Progenitor cell of endocrine pancreas (in vitro differentiated cells): ENCODE measurements at regions not wholly inside any gene's neighbourhood (a gene's known extent, or its start where the extent isn't known, plus 50 kb on each side); places are given as distances from the start of the nearest gene placed in this dataset.

Experiments used
- DNase-seq: peaks from one replicate; pipeline ENCODE4 v3.0.0; 2021; ENCODE audit warnings: low spot score; ENCODE audit not compliant: unreplicated experiment
- H3K27ac Mint-ChIP-seq: 2 replicates; pipeline ENCODE4 v1.8.0; 2021; ENCODE audit warnings: mild to moderate bottlenecking, moderate library complexity, mixed read lengths
- H3K27me3 Mint-ChIP-seq: 2 replicates; pipeline ENCODE4 v1.8.0; 2021; ENCODE audit warnings: mixed read lengths
- H3K36me3 Mint-ChIP-seq: 2 replicates; pipeline ENCODE4 v1.8.0; 2022; ENCODE audit warnings: mixed read lengths; ENCODE audit not compliant: insufficient read depth
- H3K4me1 Mint-ChIP-seq: 2 replicates; pipeline ENCODE4 v1.8.0; 2021; ENCODE audit warnings: low read depth, mixed read lengths
- H3K4me3 Mint-ChIP-seq: 2 replicates; pipeline ENCODE4 v1.8.0; 2021; ENCODE audit warnings: low read depth, mild to moderate bottlenecking, moderate library complexity, mixed read lengths
- H3K9me3 Mint-ChIP-seq: 2 replicates; pipeline ENCODE4 v1.8.0; 2021; ENCODE audit warnings: low read depth, mixed read lengths
- TF ChIP-seq, protein P1 (sequence below): fragments of 200-600 bp; sonication (generic); IDR thresholded peaks from one replicate; pipeline ENCODE4 v1.5.0; 2021; ENCODE audit warnings: antibody characterized with exemption, mild to moderate bottlenecking; ENCODE audit not compliant: unreplicated experiment

- no peaks in the 10 kb centered on the region for H3K27me3 Mint-ChIP-seq
- H3K4me3 Mint-ChIP-seq, result no peak overlapping the region
- TF ChIP-seq, protein P1, sequence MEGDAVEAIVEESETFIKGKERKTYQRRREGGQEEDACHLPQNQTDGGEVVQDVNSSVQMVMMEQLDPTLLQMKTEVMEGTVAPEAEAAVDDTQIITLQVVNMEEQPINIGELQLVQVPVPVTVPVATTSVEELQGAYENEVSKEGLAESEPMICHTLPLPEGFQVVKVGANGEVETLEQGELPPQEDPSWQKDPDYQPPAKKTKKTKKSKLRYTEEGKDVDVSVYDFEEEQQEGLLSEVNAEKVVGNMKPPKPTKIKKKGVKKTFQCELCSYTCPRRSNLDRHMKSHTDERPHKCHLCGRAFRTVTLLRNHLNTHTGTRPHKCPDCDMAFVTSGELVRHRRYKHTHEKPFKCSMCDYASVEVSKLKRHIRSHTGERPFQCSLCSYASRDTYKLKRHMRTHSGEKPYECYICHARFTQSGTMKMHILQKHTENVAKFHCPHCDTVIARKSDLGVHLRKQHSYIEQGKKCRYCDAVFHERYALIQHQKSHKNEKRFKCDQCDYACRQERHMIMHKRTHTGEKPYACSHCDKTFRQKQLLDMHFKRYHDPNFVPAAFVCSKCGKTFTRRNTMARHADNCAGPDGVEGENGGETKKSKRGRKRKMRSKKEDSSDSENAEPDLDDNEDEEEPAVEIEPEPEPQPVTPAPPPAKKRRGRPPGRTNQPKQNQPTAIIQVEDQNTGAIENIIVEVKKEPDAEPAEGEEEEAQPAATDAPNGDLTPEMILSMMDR, result no peak
- H3K36me3 Mint-ChIP-seq, result no peaks in the 10 kb centered on the region
- H3K4me1 Mint-ChIP-seq, result peaks cover 11% of the 10 kb centered on the region
- H3K9me3 Mint-ChIP-seq, result no peaks in the 10 kb centered on the region
- no peak for DNase-seq
- H3K27ac Mint-ChIP-seq, result no peak overlapping the region
Measured at GRCh38 chr2:226511311-226511710, 288.3 kb downstream of the IRS1 start.

DNA sequence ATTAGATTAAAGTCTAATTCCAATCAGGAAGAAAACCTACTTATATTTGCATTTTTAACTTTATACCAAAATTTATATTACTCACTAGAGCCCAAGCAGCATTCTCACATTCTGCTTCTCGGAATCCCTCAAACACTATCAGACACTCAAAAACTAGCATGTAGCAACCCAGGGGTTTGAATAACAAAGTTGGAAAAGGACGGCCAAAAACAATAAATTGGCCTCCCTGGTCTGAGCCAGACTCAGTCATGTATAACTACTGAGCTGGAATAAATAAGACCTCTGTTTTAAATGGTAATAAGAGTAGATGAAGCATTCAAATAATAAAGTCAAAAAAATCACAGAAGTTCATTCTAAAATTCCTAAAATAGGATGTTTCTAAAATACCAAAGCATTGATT is 290.9 kb downstream of the IRS1 start:
- no peaks in the 10 kb centered on the region for H3K27me3 Mint-ChIP-seq
- H3K36me3 Mint-ChIP-seq, result no peaks in the 10 kb centered on the region
- no peak overlapping the region for H3K27ac Mint-ChIP-seq
- TF ChIP-seq, protein P1, result no peak
- no peak for DNase-seq
- H3K9me3 Mint-ChIP-seq, result peaks cover 2% of the 10 kb centered on the region
- no peaks in the 10 kb centered on the region for H3K4me1 Mint-ChIP-seq
- no peak overlapping the region for H3K4me3 Mint-ChIP-seq

- peaks cover 3% of the 10 kb centered on the region for H3K9me3 Mint-ChIP-seq
- H3K4me1 Mint-ChIP-seq, result no peaks in the 10 kb centered on the region
- no peak for DNase-seq
- no peaks in the 10 kb centered on the region for H3K27me3 Mint-ChIP-seq
- no peak overlapping the region for H3K27ac Mint-ChIP-seq
- no peak overlapping the region for H3K4me3 Mint-ChIP-seq
- TF ChIP-seq, protein P1, result no peak
- no peaks in the 10 kb centered on the region for H3K36me3 Mint-ChIP-seq
Measured at GRCh38 chr2:226508005-226508404, 291.6 kb downstream of the IRS1 start.

DNA sequence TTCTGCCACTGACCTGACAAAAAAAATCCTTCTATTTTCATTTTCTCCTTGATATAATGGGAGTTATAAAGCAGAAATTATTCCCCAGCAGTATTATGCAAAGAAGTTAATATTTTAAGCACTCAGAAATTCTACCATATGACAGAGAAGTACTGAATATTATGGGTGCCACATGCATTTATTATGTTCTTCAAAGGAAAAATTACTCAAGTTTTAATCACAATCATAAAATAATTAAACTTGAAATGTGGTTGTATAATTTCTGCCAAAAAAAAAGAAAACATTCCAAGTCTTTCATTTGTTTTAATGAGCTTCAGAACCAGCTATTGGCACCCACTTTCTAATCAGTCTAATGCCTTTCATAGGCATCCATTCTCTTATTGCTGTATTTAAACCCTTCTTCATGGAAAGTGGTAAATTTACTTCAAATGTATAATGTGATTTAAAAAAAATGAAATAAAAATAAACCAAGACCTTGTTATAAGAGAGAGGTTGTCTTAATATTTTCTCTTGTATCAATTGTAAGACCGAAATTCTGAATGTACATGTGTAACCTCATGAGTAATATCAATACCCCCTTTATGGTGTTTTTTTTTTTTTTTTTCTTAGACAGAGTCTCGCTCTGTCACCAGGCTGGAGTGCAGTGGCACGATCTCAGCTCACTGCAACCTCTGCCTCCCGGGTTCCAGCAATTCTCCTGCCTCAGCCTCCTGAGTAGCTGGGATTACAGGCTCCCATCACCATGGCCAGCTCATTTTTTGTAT is 302.3 kb downstream of the IRS1 start:
- Mint-ChIP-seq H3K4me3 (no peak overlapping the region), H3K27me3 (no peaks in the 10 kb centered on the region), H3K27ac (no peak overlapping the region), H3K36me3 (no peaks in the 10 kb centered on the region), H3K4me1 (peaks cover 2% of the 10 kb centered on the region), H3K9me3 (peaks cover 16% of the 10 kb centered on the region)
- no peak for DNase-seq
- TF ChIP-seq, protein P1, result no peak

GRCh38 chr2:226496273-226496550 is 303.4 kb downstream of the IRS1 start:
- no peak overlapping the region for H3K4me3 Mint-ChIP-seq
- TF ChIP-seq, protein P1, result no peak
- peaks cover 9% of the 10 kb centered on the region for H3K9me3 Mint-ChIP-seq
- no peak for DNase-seq
- H3K4me1 Mint-ChIP-seq, result peaks cover 2% of the 10 kb centered on the region
- H3K27me3 Mint-ChIP-seq, result no peaks in the 10 kb centered on the region
- H3K27ac Mint-ChIP-seq, result no peak overlapping the region
- no peaks in the 10 kb centered on the region for H3K36me3 Mint-ChIP-seq
